Choroid plexus epithelial cell (primary cell): ENCODE measurements at regions not wholly inside any gene's neighbourhood (a gene's known extent, or its start where the extent isn't known, plus 50 kb on each side); places are given as distances from the start of the nearest gene placed in this dataset.

Experiments
- DNase-seq: peaks from one replicate; pipeline ENCODE4 v3.0.0-alpha.2; 2010; ENCODE audit warnings: low read depth
- H3K4me3 ChIP-seq: 2 replicates; pipeline ENCODE4 v1.5.1; 2011; ENCODE audit warnings: low read depth, mild to moderate bottlenecking, control low read depth, low read length, moderate library complexity
- TF ChIP-seq, protein P1 (sequence below): conservative IDR thresholded peaks from 2 replicates; pipeline ENCODE4 v1.5.1; 2011; ENCODE audit warnings: low read depth, mild to moderate bottlenecking, control low read depth, inconsistent platforms, low read length, moderate library complexity

DNA sequence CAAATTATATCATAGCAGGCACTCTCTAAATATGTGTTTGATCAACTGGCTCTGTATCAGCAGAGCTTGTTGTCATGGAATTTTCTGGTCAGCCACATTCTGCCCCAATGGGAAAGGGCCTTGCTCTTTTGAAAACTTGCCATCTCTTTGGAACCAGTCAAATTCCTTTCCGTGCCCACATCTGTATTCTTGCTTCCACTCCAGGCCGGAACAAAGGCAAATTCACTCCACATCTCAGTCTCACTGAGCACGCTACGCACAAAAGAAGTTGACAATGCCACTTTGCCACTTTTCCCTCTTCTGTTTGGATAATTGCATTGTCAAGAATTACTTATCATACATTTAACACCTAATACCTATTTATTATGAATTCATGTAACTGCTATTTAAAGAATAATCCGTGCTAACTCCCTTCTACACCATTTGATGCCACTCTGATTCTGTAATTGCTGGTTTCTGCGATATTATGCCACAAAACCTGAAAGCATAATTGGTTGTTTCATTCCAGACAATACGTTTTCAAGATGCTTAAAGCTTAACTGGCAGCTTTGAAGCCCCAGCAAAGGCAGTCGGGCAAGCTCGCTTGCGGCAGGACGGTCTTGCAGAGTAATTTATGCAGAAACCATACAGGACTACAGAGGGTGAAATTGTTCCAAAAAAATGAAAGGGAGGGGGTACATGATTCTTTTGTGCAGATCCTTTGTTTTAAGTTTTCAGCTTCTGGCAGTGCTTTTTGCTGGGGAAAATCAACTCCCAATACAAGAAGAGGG is 277.7 kb downstream of the MSX2 start:
- no peak for DNase-seq
- H3K4me3 ChIP-seq, result no peak overlapping the region
- TF ChIP-seq, protein P1, sequence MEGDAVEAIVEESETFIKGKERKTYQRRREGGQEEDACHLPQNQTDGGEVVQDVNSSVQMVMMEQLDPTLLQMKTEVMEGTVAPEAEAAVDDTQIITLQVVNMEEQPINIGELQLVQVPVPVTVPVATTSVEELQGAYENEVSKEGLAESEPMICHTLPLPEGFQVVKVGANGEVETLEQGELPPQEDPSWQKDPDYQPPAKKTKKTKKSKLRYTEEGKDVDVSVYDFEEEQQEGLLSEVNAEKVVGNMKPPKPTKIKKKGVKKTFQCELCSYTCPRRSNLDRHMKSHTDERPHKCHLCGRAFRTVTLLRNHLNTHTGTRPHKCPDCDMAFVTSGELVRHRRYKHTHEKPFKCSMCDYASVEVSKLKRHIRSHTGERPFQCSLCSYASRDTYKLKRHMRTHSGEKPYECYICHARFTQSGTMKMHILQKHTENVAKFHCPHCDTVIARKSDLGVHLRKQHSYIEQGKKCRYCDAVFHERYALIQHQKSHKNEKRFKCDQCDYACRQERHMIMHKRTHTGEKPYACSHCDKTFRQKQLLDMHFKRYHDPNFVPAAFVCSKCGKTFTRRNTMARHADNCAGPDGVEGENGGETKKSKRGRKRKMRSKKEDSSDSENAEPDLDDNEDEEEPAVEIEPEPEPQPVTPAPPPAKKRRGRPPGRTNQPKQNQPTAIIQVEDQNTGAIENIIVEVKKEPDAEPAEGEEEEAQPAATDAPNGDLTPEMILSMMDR, result no peak

GRCh38 chr5:175001311-175001710 is 276.9 kb downstream of the MSX2 start:
- no peak for DNase-seq
- TF ChIP-seq, protein P1, result no peak
- H3K4me3 ChIP-seq, result no peak overlapping the region

- DNase-seq, result no peak
- TF ChIP-seq, protein P1, result no peak
- no peak overlapping the region for H3K4me3 ChIP-seq
Observed at GRCh38 chr5:174999581-174999980, 275.2 kb downstream of the MSX2 start.

DNA sequence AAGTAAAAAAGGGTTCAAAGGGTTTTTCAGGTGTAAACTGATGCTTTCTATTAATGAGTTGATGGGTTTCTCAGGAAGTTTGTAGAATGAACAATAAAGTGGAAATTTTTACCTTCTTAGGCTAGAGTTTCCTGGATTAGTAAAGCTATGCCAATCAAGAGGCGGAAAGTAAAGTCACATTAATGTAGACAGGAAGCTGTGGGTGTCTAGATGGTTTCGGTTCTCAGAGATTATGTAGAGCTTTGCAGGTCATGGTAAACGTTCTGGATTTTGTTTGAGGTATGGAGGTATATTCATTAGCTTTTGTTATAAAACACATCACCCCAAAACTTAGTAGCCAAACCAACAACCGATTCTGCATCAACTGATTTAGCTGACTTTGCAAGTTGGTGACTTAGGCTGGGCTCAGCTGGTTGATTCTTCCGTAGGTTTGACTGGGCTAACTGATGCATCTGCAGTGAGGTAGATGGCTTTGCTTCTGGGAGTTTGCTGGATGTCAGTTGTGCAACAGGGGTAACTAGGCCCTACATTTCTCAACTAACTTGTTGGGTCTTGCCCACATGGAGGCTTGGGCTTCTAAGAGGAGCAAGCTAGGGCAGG is 273.8 kb downstream of the MSX2 start:
- no peak overlapping the region for H3K4me3 ChIP-seq
- TF ChIP-seq, protein P1, result no peak
- DNase-seq, result no peak

DNA sequence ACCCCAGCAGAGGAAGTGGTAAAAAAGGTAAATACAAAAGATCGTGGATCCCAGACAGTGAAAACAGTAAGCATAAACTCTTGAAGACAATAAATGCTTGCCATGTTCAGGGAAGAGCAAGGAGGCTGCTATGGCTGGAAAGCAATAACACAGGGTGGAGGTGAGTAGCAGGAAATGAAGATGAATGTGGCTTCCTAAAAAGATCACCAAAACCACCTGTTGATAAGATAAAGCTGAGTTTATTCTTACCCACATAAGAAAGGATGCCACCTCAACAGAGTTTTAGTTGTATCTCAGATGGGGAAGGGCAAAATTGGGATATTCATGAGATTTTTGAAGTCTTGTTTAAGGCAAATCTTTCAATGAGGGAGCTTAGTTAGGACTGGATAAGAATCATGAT is 273.3 kb downstream of the MSX2 start:
- DNase-seq, result no peak
- TF ChIP-seq, protein P1, result no peak
- no peak overlapping the region for H3K4me3 ChIP-seq

DNA sequence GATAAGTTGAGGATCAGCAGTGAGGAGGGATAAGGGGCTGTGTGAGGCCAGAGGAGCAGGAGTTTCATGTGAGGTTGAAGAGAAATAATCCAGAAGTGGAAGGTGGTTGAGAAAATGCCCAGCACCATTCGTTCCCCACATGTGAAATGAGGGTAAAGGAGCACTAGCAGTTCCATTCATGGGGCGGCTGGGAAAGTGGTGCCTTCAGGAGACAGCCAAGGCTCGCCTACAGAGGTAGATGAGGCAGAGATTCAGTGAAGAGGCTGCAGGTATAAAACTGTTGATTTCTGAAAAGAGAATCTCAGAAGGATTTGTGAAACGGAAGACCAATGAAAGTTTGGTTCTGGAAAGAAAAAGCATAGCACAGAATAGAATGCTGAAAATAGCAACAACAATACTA is 272.6 kb downstream of the MSX2 start:
- TF ChIP-seq, protein P1, result no peak
- DNase-seq, result no peak
- no peak overlapping the region for H3K4me3 ChIP-seq

DNA sequence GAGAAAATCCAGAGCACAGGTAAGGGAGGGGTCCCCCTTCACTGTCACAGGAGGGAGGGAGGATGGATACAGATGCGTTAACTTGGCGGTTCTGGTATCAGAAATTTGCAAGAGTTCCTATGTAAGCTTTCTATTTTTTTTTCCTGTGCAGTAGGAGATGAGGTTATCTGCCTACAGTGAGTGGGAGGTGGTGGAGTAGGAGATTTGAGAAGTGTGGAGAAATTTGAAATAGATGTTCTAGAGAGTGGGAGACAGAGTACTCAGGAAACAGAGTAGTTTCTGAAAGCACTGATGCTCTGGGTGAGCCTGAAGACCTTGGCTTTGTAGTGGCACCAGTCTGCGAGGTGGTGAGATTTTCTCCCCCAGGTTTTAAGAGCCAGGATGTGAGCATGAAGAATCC is 271.4 kb downstream of the MSX2 start:
- TF ChIP-seq, protein P1, result no peak
- no peak overlapping the region for H3K4me3 ChIP-seq
- DNase-seq, result no peak
